Astrocyte (in vitro differentiated cells and primary cell): ENCODE measurements at regions not wholly inside any gene's neighbourhood (a gene's known extent, or its start where the extent isn't known, plus 50 kb on each side); places are given as distances from the start of the nearest gene placed in this dataset.

Experiments used
- CTCF ChIP-seq: IDR thresholded peaks from 2 replicates; pipeline ENCODE4 v1.5.1; 2011; ENCODE audit warnings: low read depth, mild to moderate bottlenecking, inconsistent platforms, low read length, moderate library complexity; ENCODE audit not compliant: insufficient read depth
- EZH2 ChIP-seq: IDR thresholded peaks from 2 replicates; pipeline ENCODE4 v1.6.1; 2012; ENCODE audit warnings: mild to moderate bottlenecking, low read length, inconsistent platforms; ENCODE audit not compliant: insufficient read depth

DNA sequence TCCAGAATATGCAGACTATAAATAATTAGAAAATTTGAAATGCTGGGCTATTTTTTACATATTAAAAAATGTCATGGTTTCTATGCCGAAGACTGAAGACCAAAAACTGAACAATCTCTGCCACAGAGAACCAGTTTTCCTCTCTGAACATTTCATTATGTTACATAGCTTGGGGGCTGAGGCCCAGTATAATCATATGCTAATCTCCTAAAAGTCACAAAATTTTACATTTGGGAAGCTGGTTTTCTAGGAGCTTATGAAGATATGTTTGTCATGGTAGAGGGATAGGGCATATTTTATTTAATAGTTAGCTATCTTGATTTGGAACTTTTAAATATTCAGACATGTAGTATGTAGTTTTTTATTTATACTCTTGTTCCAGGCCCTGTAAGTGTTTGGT is 167.8 kb downstream of the GPAT3 start:
- TF ChIP-seq CTCF (no peak), EZH2 (no peak)
